HEK293 (cell line): ENCODE measurements at regions not wholly inside any gene's neighbourhood (a gene's known extent, or its start where the extent isn't known, plus 50 kb on each side); places are given as distances from the start of the nearest gene placed in this dataset.

Experiments
- CTCF ChIA-PET: fragments of 350-600 bp; formaldehyde crosslinking; extraction: SDS; loops from one replicate; lab custom pipeline; 2021; ENCODE audit warnings: antibody characterized with exemption; lab: Yijun Ruan, JAX
- POLR2A ChIA-PET: fragments of 300-600 bp; formaldehyde crosslinking; extraction: SDS; loops from one replicate; lab custom pipeline; 2020; ENCODE audit warnings: antibody characterized with exemption, inconsistent platforms; lab: Yijun Ruan, JAX
- H3K27ac ChIP-seq: fragments of 200-500 bp; sonication (Bioruptor generic); 2 replicates; pipeline ENCODE4 v1.5.1; 2014; ENCODE audit warnings: low read depth, low read length, control low read depth, inconsistent platforms; ENCODE audit errors: extremely low read depth
- H3K36me3 ChIP-seq, 2 experiments: fragments of 200-500 bp in 1 of 2; sonication (Bioruptor generic) in 1 of 2; 1 replicate in 1 of 2; 2 replicates in 1 of 2; pipeline ENCODE4 v1.5.1; 2014 to 2017; ENCODE audit warnings: inconsistent platforms in 2 of 2, low read length in 2 of 2; ENCODE audit not compliant: control insufficient read depth in 2 of 2, insufficient read depth in 1 of 2
- H3K4me1 ChIP-seq: fragments of 200-500 bp; sonication (Bioruptor generic); 2 replicates; pipeline ENCODE4 v1.5.1; 2014; ENCODE audit warnings: mild to moderate bottlenecking, low read length, inconsistent platforms; ENCODE audit not compliant: control insufficient read depth, insufficient read depth
- H3K4me3 ChIP-seq: 2 replicates; pipeline ENCODE4 v1.5.1; 2011; ENCODE audit warnings: low read depth, mild to moderate bottlenecking, control low read depth, low read length, moderate library complexity
- H3K9me3 ChIP-seq: fragments of 200-500 bp; sonication (Bioruptor generic); 2 replicates; pipeline ENCODE4 v1.5.1; 2014; ENCODE audit warnings: low read depth, low read length, inconsistent platforms; ENCODE audit not compliant: control insufficient read depth, insufficient read depth
- GFI1B ChIP-seq: fragments of 450-650 bp; formaldehyde crosslinking; IDR thresholded peaks from 2 replicates; pipeline ENCODE4 v1.5.1; 2016; ENCODE audit warnings: missing biosample characterization, missing genetic modification characterization
- HOXC10 ChIP-seq: sonication (generic); formaldehyde crosslinking; IDR thresholded peaks from 2 replicates; pipeline ENCODE4 v1.8.1; 2023; ENCODE audit warnings: mild to moderate bottlenecking, missing genetic modification reagents
- MZF1 ChIP-seq: fragments of 450-650 bp; formaldehyde crosslinking; IDR thresholded peaks from 2 replicates; pipeline ENCODE4 v1.5.1; 2017; ENCODE audit warnings: missing biosample characterization, missing genetic modification characterization, borderline replicate concordance
- OSR2 ChIP-seq: fragments of 450-650 bp; formaldehyde crosslinking; IDR thresholded peaks from 2 replicates; pipeline ENCODE4 v1.5.1; 2016; ENCODE audit warnings: missing biosample characterization, missing genetic modification characterization
- OVOL3 ChIP-seq: fragments of 450-650 bp; formaldehyde crosslinking; IDR thresholded peaks from 2 replicates; pipeline ENCODE4 v1.5.1; 2016; ENCODE audit warnings: missing biosample characterization, missing genetic modification characterization
- SCRT2 ChIP-seq: fragments of 450-650 bp; formaldehyde crosslinking; IDR thresholded peaks from 2 replicates; pipeline ENCODE4 v1.5.1; 2016; ENCODE audit warnings: missing biosample characterization, missing genetic modification characterization
- ZBTB1 ChIP-seq: fragments of 450-650 bp; formaldehyde crosslinking; IDR thresholded peaks from 2 replicates; pipeline ENCODE4 v1.5.1; 2016; ENCODE audit warnings: missing biosample characterization, missing genetic modification characterization
- ZBTB10 ChIP-seq: fragments of 450-650 bp; formaldehyde crosslinking; IDR thresholded peaks from 2 replicates; pipeline ENCODE4 v1.5.1; 2016; ENCODE audit warnings: missing biosample characterization, missing genetic modification characterization
- ZBTB21 ChIP-seq: fragments of 450-650 bp; formaldehyde crosslinking; IDR thresholded peaks from 2 replicates; pipeline ENCODE4 v1.5.1; 2017; ENCODE audit warnings: missing biosample characterization, missing genetic modification characterization
- ZBTB48 ChIP-seq: fragments of 450-650 bp; formaldehyde crosslinking; IDR thresholded peaks from 2 replicates; pipeline ENCODE4 v1.5.1; 2016; ENCODE audit warnings: missing biosample characterization, missing genetic modification characterization
- ZBTB49 ChIP-seq: fragments of 450-650 bp; formaldehyde crosslinking; IDR thresholded peaks from 2 replicates; pipeline ENCODE4 v1.5.1; 2016; ENCODE audit warnings: missing biosample characterization, missing genetic modification characterization, low read depth
- ZFP69B ChIP-seq: fragments of 450-650 bp; formaldehyde crosslinking; IDR thresholded peaks from 2 replicates; pipeline ENCODE4 v1.5.1; 2016; ENCODE audit warnings: missing biosample characterization, missing genetic modification characterization
- ZNF140 ChIP-seq: fragments of 450-650 bp; formaldehyde crosslinking; IDR thresholded peaks from 2 replicates; pipeline ENCODE4 v1.5.1; 2016; ENCODE audit warnings: missing biosample characterization, missing genetic modification characterization
- ZNF223 ChIP-seq: fragments of 450-650 bp; formaldehyde crosslinking; IDR thresholded peaks from 2 replicates; pipeline ENCODE4 v1.5.1; 2016; ENCODE audit warnings: missing biosample characterization, missing genetic modification characterization
- ZNF311 ChIP-seq: fragments of 450-650 bp; formaldehyde crosslinking; IDR thresholded peaks from 2 replicates; pipeline ENCODE4 v1.5.1; 2017; ENCODE audit warnings: missing biosample characterization, missing genetic modification characterization, borderline replicate concordance
- ZNF335 ChIP-seq: fragments of 450-650 bp; formaldehyde crosslinking; conservative IDR thresholded peaks from 2 replicates; pipeline ENCODE4 v1.5.1; 2016; ENCODE audit warnings: missing biosample characterization, missing genetic modification characterization
- ZNF366 ChIP-seq: fragments of 450-650 bp; formaldehyde crosslinking; conservative IDR thresholded peaks from 2 replicates; pipeline ENCODE4 v1.5.1; 2016; ENCODE audit warnings: missing biosample characterization, missing genetic modification characterization
- ZNF501 ChIP-seq: fragments of 450-650 bp; formaldehyde crosslinking; IDR thresholded peaks from 2 replicates; pipeline ENCODE4 v1.5.1; 2016; ENCODE audit warnings: missing biosample characterization, missing genetic modification characterization
- ZNF514 ChIP-seq: fragments of 450-650 bp; formaldehyde crosslinking; IDR thresholded peaks from 2 replicates; pipeline ENCODE4 v1.5.1; 2016; ENCODE audit warnings: missing biosample characterization, missing genetic modification characterization
- ZNF529 ChIP-seq: fragments of 450-650 bp; formaldehyde crosslinking; IDR thresholded peaks from 2 replicates; pipeline ENCODE4 v1.5.1; 2017; ENCODE audit warnings: missing genetic modification characterization, missing biosample characterization; ENCODE audit not compliant: insufficient replicate concordance
- ZNF548 ChIP-seq: fragments of 450-650 bp; formaldehyde crosslinking; IDR thresholded peaks from 2 replicates; pipeline ENCODE4 v1.5.1; 2016; ENCODE audit warnings: missing biosample characterization, missing genetic modification characterization
- ZNF704 ChIP-seq: fragments of 450-650 bp; formaldehyde crosslinking; IDR thresholded peaks from 2 replicates; pipeline ENCODE4 v1.5.1; 2016; ENCODE audit warnings: missing biosample characterization, missing genetic modification characterization
- ZNF791 ChIP-seq: fragments of 450-650 bp; formaldehyde crosslinking; IDR thresholded peaks from 2 replicates; pipeline ENCODE4 v1.5.1; 2016; ENCODE audit warnings: missing biosample characterization, missing genetic modification characterization
- ZSCAN18 ChIP-seq: fragments of 450-650 bp; formaldehyde crosslinking; IDR thresholded peaks from 2 replicates; pipeline ENCODE4 v1.5.1; 2016; ENCODE audit warnings: missing biosample characterization, missing genetic modification characterization
- TF ChIP-seq, protein P1 (sequence below): fragments of 450-650 bp; formaldehyde crosslinking; IDR thresholded peaks from 2 replicates; pipeline ENCODE4; 2016; ENCODE audit warnings: missing biosample characterization, missing genetic modification characterization
- TF ChIP-seq, protein P2 (sequence below): fragments of 450-650 bp; IDR thresholded peaks from 2 replicates; pipeline ENCODE4 v1.5.1; 2018; ENCODE audit warnings: missing biosample characterization, mild to moderate bottlenecking, missing genetic modification characterization

GRCh38 chr4:83768146-83768545 is 232.2 kb downstream of the GPAT3 start (continued):
- TF ChIP-seq ZBTB48 (tag by site-specific recombination) (no peak), ZNF223 (tag by site-specific recombination) (no peak), ZNF501 (tag by site-specific recombination) (no peak), ZBTB1 (no peak)

DNA sequence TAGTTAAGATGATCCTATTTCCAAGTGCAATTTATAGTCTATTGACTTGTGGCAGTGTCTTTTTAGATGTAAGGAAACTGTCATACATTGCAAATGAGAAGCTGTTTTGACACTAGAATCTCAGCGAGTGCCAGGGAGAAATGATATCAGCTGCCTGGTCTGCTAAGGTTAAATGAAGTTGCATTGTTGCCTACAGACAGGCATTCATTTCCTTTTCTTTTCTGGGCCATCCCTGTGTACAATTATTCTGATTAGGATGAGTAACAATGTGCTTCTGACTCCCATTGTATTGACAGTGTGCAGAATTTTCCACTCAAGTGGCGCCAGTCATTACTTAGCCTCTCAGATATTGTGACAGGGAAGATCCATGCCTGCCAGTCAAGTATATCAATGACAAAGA is 231.2 kb downstream of the GPAT3 start:
- H3K9me3 ChIP-seq = no peaks in the 10 kb centered on the region
- TF ChIP-seq ZNF514 (tag by site-specific recombination) = no peak
- TF ChIP-seq ZBTB49 (tag by site-specific recombination) = no peak
- no peak for TF ChIP-seq ZBTB10 (tag by site-specific recombination)
- TF ChIP-seq ZNF704 (tag by site-specific recombination) = no peak
- TF ChIP-seq ZNF366 (tag by site-specific recombination) = no peak
- TF ChIP-seq OSR2 = no peak
- no peak for TF ChIP-seq HOXC10 (CRISPR knock-in tag)
- TF ChIP-seq ZNF335 (tag by site-specific recombination) = no peak
- H3K27ac ChIP-seq = no peak overlapping the region
- H3K4me1 ChIP-seq = no peaks in the 10 kb centered on the region
- no peak overlapping the region for H3K4me3 ChIP-seq
- POLR2A ChIA-PET = no interaction called here
- no peaks in the 10 kb centered on the region for H3K36me3 ChIP-seq
- CTCF ChIA-PET = no interaction called here

GRCh38 chr4:83759611-83760010 is 223.7 kb downstream of the GPAT3 start:
- CTCF ChIA-PET = interaction anchor here (0.7 to 1.3 kb wide), 3 partner anchors 12 to 113 kb away, joined by 3 to 4 read pairs (median 3); no protein-coding TSS in a partner anchor
- TF ChIP-seq SCRT2 (tag by site-specific recombination) (no peak), GFI1B (no peak), ZNF529 (tag by site-specific recombination) (no peak), MZF1 (tag by site-specific recombination) (no peak), ZNF548 (no peak), ZFP69B (no peak), ZSCAN18 (tag by site-specific recombination) (no peak), OVOL3 (tag by site-specific recombination) (no peak), ZBTB21 (tag by site-specific recombination) (no peak), ZNF791 (tag by site-specific recombination) (no peak), ZNF140 (tag by site-specific recombination) (no peak), ZNF311 (tag by site-specific recombination) (no peak)
- TF ChIP-seq, protein P1, sequence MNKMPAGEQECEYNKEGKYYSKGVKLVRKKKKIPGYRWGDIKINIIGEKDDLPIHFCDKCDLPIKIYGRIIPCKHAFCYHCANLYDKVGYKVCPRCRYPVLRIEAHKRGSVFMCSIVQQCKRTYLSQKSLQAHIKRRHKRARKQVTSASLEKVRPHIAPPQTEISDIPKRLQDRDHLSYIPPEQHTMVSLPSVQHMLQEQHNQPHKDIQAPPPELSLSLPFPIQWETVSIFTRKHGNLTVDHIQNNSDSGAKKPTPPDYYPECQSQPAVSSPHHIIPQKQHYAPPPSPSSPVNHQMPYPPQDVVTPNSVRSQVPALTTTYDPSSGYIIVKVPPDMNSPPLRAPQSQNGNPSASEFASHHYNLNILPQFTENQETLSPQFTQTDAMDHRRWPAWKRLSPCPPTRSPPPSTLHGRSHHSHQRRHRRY = no peak
- TF ChIP-seq, protein P2, sequence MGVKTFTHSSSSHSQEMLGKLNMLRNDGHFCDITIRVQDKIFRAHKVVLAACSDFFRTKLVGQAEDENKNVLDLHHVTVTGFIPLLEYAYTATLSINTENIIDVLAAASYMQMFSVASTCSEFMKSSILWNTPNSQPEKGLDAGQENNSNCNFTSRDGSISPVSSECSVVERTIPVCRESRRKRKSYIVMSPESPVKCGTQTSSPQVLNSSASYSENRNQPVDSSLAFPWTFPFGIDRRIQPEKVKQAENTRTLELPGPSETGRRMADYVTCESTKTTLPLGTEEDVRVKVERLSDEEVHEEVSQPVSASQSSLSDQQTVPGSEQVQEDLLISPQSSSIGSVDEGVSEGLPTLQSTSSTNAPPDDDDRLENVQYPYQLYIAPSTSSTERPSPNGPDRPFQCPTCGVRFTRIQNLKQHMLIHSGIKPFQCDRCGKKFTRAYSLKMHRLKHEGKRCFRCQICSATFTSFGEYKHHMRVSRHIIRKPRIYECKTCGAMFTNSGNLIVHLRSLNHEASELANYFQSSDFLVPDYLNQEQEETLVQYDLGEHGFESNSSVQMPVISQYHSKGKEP (tag by site-specific recombination) = no peak

More at GRCh38 chr4:83759611-83760010, 223.7 kb downstream of the GPAT3 start:
- Histone ChIP-seq H3K27ac (no peak overlapping the region), H3K9me3 (no peaks in the 10 kb centered on the region), H3K4me3 (no peak overlapping the region), H3K4me1 (no peaks in the 10 kb centered on the region), H3K36me3 (no peaks in the 10 kb centered on the region)
- POLR2A ChIA-PET = no interaction called here
